ENCODE measurements at regions not wholly inside any gene's neighbourhood (a gene's known extent, or its start where the extent isn't known, plus 50 kb on each side); places are given as distances from the start of the nearest gene placed in this dataset.

GRCh38 chr10:64505501-64505900 is 984.3 kb downstream of the REEP3 start:
- no peak for DNase-seq (ENCODE audit: low read depth)

- DNase-seq (ENCODE audit: low read depth), result no peak
Observed at GRCh38 chr10:64506963-64507362, 985.8 kb downstream of the REEP3 start.

- DNase-seq (ENCODE audit: low read depth), result no peak
Observed at GRCh38 chr10:64507651-64508028, 986.4 kb downstream of the REEP3 start.

DNA sequence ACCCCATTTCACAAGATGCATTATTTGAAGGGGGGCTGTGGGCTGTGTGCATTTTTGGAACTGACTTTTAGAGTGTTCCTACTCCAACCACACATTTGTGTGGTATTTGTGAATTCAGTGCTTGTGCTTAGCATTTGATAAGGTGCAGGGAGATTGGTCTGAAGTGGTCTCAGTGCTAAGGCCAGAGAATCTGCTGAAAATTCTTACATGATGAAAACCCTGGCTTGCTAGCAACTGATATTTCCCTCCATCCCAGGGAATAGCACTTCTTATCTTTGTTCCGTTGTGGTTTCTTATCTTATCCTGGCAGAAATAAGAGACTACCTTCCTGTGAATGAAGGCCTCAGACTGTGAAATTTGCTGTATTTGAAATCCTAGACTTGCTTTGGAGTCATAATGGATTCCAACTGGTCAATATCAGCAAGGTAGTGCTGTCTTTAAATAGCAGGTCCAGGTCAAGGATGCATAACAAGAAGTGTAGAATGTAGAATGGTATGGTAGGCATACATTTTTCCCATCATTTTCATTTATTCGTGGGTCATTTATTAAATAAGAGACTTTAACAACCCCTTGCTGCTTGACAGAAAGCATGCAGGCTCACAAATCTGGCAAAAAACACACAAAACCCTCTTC is 986.9 kb downstream of the REEP3 start:
- no peak for DNase-seq (ENCODE audit: low read depth)

GRCh38 chr10:64515970-64516699 is 994.9 kb downstream of the REEP3 start:
- DNase-seq (ENCODE audit: low read depth), result no peak

- DNase-seq (ENCODE audit: low read depth), result no peak
Observed at GRCh38 chr10:64518456-64518855, 997.3 kb downstream of the REEP3 start.

DNA sequence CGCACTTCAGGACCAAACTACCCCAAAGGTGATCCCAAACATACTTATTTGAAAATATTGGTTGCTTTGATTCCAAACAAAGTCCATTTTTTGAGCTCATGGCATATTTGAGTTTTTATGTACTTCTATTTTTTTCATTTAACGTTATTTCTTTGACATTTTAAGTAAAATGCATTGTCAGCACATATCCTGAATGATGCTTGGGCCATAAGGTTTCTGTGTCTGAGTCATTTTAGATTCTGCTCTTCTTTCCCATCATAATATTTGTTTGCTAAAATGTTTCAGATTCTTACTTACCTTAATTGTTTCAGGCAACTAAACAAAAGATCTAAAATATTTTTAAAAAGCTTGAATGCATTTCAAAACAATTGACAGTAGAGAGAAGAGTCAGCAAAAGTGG is 998.2 kb downstream of the REEP3 start:
- DNase-seq (ENCODE audit: low read depth), result no peak

- no peak for DNase-seq (ENCODE audit: low read depth)
Observed at GRCh38 chr10:64519831-64520230, 998.6 kb downstream of the REEP3 start.

- DNase-seq (ENCODE audit: low read depth), result no peak
Observed at GRCh38 chr10:64523065-64523759, 1002.0 kb downstream of the REEP3 start.

- DNase-seq (ENCODE audit: low read depth), result no peak
Observed at GRCh38 chr10:64528294-64529002, 1007.2 kb downstream of the REEP3 start.

DNA sequence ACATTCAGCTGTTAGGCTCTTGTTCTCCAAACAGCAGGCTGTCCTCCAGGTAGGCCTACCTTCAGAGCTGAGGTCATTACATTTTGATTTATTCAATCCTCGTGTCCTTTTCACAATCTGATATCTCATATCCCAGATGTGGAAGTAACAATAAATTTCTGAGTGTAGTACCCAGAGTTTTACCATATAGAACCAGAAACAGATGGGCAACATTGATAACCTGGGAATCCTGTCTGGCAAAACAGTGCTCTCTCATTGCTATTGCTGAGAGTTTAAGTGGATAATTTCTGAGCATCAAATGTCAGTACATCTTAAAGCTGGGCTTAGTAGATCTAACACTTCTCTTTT is 1007.8 kb downstream of the REEP3 start:
- DNase-seq (ENCODE audit: low read depth), result no peak

- no peak for DNase-seq (ENCODE audit: low read depth)
Observed at GRCh38 chr10:64534616-64535015, 1013.4 kb downstream of the REEP3 start.

DNA sequence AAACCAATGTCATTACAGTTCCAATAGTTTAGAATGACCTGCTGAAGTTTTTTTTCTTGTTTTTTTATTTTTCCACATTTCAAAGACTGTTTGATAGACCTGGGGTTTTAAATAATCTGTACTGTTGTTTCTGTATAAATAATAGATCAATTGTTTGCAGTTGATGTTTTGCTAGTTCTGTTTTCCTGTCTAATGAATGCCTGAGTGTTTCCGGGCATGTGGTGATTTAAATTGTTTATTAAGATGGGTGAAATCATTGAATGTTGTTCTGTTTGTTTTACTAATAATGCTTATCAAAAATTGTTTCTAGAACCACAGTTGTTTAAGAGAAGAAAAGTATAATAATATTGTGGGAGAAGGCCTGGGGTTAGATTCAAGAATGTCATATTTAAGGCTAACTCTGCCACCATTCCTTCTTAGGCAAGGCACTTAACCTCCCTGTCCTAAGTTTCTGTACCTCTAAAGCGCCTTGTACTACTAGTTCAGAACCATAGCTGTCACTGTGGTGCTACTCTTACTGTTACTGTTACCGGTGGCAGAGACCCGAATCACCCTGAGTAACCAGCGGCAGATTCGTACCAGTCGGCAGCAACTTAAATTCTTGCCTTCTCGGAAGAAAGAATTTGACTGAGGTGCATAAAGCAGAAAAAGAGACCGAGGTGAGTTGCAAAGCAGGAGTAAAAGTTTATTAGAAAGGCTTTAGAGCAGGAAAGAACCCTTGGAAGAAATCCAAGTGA is 1014.1 kb downstream of the REEP3 start:
- no peak for DNase-seq (ENCODE audit: low read depth)

DNA sequence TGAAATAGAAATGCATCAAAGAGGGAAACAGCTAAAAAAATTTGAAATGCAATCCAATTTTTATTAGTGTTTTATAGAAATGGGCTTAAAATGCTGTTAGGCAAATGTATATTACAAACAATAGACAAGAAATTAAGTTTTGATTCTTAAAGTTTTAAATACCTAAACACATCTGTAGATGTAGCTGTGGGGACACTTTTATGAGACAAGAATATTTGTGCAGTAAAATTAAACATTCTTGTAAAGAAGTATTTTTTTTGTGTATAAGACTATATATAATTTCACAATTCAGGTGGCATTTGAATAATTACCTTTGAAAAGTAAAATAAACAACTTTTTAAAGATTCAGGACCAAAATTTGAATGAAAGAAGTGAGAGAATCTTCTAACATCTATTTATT is 1015.9 kb downstream of the REEP3 start:
- DNase-seq (ENCODE audit: low read depth), result no peak

DNA sequence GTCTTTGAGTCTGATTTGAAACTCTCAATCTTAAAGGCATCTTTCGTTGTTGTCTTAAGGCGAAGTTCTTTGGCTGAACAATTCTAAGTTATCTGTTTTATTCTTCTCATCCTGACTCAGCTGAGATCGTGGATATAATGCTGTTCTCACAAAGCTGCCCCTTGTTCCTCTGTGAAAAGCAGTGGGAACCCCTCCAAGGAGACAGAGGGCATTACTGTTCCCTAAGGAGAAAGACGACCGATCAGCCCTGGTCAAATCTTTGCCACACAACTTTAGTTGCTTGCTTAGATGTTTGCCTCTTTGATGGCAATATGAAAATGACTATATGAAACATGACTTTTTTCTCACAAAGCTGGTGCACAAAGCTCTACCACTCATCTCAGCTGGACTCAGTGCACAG is 1016.7 kb downstream of the REEP3 start:
- DNase-seq (ENCODE audit: low read depth), result no peak

GRCh38 chr10:64546073-64546472 is 1024.9 kb downstream of the REEP3 start:
- no peak for DNase-seq (ENCODE audit: low read depth)

DNA sequence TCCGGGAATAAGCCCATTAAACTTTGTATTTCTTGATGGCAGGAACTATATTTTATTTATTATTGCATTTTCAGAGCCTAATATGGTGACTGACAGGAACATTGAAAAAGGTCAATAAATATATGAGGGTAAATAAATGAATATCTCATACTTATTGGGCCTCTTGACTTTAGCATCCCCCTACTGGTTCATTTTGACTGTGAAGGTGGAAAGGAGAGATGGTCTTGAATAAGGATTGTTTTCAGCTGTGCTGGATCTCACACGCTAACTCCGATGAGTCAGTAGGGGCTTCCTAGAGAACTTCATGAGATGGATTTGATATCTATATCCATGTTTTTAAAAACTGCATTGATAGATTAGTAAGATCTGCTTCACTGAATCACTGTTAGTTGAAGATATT is 1026.0 kb downstream of the REEP3 start:
- DNase-seq (ENCODE audit: low read depth), result no peak

- DNase-seq (ENCODE audit: low read depth), result no peak
Observed at GRCh38 chr10:64555666-64556065, 1034.5 kb downstream of the REEP3 start.

- no peak for DNase-seq (ENCODE audit: low read depth)
Observed at GRCh38 chr10:64558094-64558835, 1037.1 kb downstream of the REEP3 start.

GRCh38 chr10:64571056-64571455 is 1049.9 kb downstream of the REEP3 start:
- DNase-seq (ENCODE audit: low read depth), result no peak

DNA sequence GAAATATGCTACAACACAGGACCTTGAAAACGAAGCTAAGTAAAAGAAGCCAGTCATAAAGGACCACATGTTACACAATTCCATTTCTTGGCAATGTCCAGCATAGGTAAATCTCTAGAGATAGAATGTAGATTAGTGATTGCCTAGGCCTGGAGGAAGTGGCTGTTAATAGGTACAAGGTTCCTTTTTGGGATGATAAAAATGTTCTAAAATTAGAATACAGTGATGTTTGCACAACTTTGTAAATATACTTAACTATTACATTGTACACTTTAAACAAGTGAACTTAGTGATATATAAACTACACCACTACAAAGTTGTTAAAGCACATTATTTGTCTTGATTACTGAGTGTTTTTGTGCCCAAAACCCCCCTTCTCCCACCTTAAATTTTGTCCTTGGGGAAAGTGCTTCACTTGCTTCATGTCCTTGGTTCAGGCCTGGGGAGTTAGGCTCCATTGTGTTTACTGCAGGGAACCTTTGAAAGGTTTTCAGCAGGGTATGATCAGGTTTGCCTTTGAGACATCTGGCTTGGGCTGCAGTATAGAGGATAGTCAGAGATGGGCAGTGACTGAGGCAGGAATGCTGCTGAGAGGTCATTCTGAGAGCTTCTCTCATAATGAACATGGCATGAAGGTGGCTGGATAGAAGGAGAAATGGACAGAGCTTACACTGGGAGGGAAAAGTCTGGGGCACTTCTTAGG is 1052.6 kb downstream of the REEP3 start:
- no peak for DNase-seq (ENCODE audit: low read depth)
